ENCODE measurements at regions not wholly inside any gene's neighbourhood (a gene's known extent, or its start where the extent isn't known, plus 50 kb on each side); places are given as distances from the start of the nearest gene placed in this dataset.

DNA sequence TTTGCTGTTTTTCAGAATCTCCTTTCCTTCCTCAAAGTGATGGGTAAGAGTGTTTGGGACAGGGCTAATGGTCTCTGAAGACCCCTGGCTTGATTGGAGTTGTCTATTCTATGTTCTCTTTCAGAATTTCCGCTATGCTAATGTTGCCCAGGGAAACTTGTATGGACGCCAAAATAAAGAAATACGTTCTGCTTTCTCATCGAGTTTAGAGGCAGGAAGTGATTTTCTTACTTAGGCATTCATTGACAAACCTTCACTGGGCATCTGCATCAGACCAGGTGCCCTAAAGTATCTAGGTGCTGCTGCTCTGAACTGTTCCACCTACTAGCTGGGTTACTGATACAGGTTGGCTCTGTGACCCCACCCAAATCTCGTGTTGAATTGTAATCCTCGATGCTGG lies 787.9 kb upstream of the EEF2KMT start:
- Histone ChIP-seq H3K27ac (ENCODE audit: extremely low read depth, low read depth, low read length) (no peak overlapping the region), H3K4me3 (ENCODE audit: low read depth, low read length) (no peak overlapping the region), H3K9me3 (ENCODE audit: control insufficient read depth, insufficient read depth, low read depth, low read length) (no peaks in the 10 kb centered on the region), H3K36me3 (ENCODE audit: control insufficient read depth in 2 of 2, insufficient read depth in 1 of 2, low read length in 2 of 2) (no peaks in the 10 kb centered on the region), H3K4me1 (ENCODE audit: control insufficient read depth, insufficient read depth, low read length) (no peaks in the 10 kb centered on the region)
- POLR2A ChIA-PET: no interaction called here
- CTCF ChIA-PET: no interaction called here
- TF ChIP-seq BCL11B (tag by site-specific recombination; IDR thresholded peaks at IDR 0.05; ENCODE audit: low read depth): no peak
- no peak for TF ChIP-seq ZSCAN30 (tag by site-specific recombination; IDR thresholded peaks at IDR 0.05)

DNA sequence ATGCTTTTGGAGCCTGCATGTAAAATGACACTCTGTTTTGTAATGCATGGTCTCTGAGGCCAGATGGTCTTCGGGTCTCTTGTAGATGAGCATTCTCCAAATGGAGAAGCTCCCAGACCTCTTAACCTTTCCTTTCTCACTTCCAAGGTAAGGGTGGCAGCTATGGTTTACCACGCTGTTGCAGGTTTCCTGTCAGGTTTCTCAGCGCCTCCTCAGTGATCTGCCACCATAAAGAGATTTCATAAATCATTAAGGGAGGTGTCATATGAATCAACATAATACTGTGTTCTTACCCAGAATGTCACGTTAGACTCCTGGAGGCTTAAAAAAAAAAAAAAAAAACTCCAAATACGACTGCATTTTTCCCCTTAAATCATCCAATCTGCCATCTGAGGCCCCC lies 787.4 kb upstream of the EEF2KMT start:
- POLR2A ChIA-PET: no interaction called here
- H3K9me3 ChIP-seq (ENCODE audit: control insufficient read depth, insufficient read depth, low read depth, low read length): no peaks in the 10 kb centered on the region

DNA sequence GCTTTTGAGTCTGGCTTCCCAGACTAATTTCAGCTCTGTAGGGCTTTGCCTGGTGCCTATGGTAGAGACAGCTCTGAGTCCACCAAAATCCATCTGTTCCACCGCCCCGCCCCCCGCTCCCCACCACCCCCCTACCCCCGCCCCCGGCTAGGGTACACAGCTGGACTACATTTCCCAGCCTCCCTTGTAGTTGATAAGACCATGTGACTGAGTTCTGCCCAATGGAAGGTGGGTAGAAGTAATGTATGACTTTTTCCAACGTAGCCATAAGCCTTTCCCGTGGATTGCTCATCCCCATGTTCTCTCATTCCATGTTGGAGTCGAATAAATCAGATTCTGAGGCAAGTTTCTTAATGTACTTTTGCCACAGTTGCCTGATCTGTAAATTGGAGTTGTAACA lies 786.7 kb upstream of the EEF2KMT start:
- no peaks in the 10 kb centered on the region for H3K9me3 ChIP-seq (ENCODE audit: control insufficient read depth, insufficient read depth, low read depth, low read length)
- H3K4me3 ChIP-seq (ENCODE audit: low read depth, low read length): no peak overlapping the region
- ChIA-PET POLR2A (no interaction called here), CTCF (no interaction called here)
- TF ChIP-seq, protein P1, sequence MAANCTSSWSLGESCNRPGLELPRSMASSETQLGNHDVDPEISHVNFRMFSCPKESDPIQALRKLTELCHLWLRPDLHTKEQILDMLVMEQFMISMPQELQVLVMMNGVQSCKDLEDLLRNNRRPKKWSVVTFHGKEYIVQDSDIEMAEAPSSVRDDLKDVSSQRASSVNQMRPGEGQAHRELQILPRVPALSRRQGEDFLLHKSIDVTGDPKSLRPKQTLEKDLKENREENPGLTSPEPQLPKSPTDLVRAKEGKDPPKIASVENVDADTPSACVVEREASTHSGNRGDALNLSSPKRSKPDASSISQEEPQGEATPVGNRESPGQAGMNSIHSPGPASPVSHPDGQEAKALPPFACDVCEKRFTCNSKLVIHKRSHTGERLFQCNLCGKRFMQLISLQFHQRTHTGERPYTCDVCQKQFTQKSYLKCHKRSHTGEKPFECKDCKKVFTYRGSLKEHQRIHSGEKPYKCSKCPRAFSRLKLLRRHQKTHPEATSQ (tag by site-specific recombination; IDR thresholded peaks at IDR 0.05): no peak
- TF ChIP-seq ZNF169 (tag by site-specific recombination; IDR thresholded peaks at IDR 0.05) (no peak), ZNF155 (tag by site-specific recombination; IDR thresholded peaks at IDR 0.05) (no peak), ZNF274 (IDR thresholded peaks at IDR 0.05; ENCODE audit: low read length) (no peak), ZNF274 (tag by site-specific recombination; IDR thresholded peaks at IDR 0.05; ENCODE audit: borderline replicate concordance) (no peak), OSR2 (tag by site-specific recombination; IDR thresholded peaks at IDR 0.05) (no peak), EGR2 (tag by site-specific recombination; IDR thresholded peaks at IDR 0.05; ENCODE audit: low read depth) (no peak), ZNF23 (tag by site-specific recombination; IDR thresholded peaks at IDR 0.05; ENCODE audit: borderline replicate concordance) (no peak), SP7 (tag by site-specific recombination; IDR thresholded peaks at IDR 0.05) (no peak), ZNF701 (tag by site-specific recombination; IDR thresholded peaks at IDR 0.05) (no peak), GFI1B (tag by site-specific recombination; IDR thresholded peaks at IDR 0.05) (no peak)
- TF ChIP-seq, protein P2, sequence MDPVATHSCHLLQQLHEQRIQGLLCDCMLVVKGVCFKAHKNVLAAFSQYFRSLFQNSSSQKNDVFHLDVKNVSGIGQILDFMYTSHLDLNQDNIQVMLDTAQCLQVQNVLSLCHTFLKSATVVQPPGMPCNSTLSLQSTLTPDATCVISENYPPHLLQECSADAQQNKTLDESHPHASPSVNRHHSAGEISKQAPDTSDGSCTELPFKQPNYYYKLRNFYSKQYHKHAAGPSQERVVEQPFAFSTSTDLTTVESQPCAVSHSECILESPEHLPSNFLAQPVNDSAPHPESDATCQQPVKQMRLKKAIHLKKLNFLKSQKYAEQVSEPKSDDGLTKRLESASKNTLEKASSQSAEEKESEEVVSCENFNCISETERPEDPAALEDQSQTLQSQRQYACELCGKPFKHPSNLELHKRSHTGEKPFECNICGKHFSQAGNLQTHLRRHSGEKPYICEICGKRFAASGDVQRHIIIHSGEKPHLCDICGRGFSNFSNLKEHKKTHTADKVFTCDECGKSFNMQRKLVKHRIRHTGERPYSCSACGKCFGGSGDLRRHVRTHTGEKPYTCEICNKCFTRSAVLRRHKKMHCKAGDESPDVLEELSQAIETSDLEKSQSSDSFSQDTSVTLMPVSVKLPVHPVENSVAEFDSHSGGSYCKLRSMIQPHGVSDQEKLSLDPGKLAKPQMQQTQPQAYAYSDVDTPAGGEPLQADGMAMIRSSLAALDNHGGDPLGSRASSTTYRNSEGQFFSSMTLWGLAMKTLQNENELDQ (tag by site-specific recombination; IDR thresholded peaks at IDR 0.05; ENCODE audit: low read depth): no peak
- TF ChIP-seq, protein P3, sequence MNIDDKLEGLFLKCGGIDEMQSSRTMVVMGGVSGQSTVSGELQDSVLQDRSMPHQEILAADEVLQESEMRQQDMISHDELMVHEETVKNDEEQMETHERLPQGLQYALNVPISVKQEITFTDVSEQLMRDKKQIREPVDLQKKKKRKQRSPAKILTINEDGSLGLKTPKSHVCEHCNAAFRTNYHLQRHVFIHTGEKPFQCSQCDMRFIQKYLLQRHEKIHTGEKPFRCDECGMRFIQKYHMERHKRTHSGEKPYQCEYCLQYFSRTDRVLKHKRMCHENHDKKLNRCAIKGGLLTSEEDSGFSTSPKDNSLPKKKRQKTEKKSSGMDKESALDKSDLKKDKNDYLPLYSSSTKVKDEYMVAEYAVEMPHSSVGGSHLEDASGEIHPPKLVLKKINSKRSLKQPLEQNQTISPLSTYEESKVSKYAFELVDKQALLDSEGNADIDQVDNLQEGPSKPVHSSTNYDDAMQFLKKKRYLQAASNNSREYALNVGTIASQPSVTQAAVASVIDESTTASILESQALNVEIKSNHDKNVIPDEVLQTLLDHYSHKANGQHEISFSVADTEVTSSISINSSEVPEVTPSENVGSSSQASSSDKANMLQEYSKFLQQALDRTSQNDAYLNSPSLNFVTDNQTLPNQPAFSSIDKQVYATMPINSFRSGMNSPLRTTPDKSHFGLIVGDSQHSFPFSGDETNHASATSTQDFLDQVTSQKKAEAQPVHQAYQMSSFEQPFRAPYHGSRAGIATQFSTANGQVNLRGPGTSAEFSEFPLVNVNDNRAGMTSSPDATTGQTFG (tag by site-specific recombination; IDR thresholded peaks at IDR 0.05; ENCODE audit: borderline replicate concordance): no peak
- TF ChIP-seq, protein P4, sequence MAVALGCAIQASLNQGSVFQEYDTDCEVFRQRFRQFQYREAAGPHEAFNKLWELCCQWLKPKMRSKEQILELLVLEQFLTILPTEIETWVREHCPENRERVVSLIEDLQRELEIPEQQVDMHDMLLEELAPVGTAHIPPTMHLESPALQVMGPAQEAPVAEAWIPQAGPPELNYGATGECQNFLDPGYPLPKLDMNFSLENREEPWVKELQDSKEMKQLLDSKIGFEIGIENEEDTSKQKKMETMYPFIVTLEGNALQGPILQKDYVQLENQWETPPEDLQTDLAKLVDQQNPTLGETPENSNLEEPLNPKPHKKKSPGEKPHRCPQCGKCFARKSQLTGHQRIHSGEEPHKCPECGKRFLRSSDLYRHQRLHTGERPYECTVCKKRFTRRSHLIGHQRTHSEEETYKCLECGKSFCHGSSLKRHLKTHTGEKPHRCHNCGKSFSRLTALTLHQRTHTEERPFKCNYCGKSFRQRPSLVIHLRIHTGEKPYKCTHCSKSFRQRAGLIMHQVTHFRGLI (tag by site-specific recombination; IDR thresholded peaks at IDR 0.05): no peak
- H3K27ac ChIP-seq (ENCODE audit: extremely low read depth, low read depth, low read length): no peak overlapping the region
- no peaks in the 10 kb centered on the region for H3K36me3 ChIP-seq (ENCODE audit: control insufficient read depth in 2 of 2, insufficient read depth in 1 of 2, low read length in 2 of 2)
- H3K4me1 ChIP-seq (ENCODE audit: control insufficient read depth, insufficient read depth, low read length): no peaks in the 10 kb centered on the region

More for the DNA sequence above, 787.4 kb upstream of the EEF2KMT start:
- no peaks in the 10 kb centered on the region for H3K4me1 ChIP-seq (ENCODE audit: control insufficient read depth, insufficient read depth, low read length)
- CTCF ChIA-PET: no interaction called here
- H3K36me3 ChIP-seq (ENCODE audit: control insufficient read depth in 2 of 2, insufficient read depth in 1 of 2, low read length in 2 of 2): no peaks in the 10 kb centered on the region
- no peak overlapping the region for H3K4me3 ChIP-seq (ENCODE audit: low read depth, low read length)
- H3K27ac ChIP-seq (ENCODE audit: extremely low read depth, low read depth, low read length): no peak overlapping the region
- TF ChIP-seq, protein P5, sequence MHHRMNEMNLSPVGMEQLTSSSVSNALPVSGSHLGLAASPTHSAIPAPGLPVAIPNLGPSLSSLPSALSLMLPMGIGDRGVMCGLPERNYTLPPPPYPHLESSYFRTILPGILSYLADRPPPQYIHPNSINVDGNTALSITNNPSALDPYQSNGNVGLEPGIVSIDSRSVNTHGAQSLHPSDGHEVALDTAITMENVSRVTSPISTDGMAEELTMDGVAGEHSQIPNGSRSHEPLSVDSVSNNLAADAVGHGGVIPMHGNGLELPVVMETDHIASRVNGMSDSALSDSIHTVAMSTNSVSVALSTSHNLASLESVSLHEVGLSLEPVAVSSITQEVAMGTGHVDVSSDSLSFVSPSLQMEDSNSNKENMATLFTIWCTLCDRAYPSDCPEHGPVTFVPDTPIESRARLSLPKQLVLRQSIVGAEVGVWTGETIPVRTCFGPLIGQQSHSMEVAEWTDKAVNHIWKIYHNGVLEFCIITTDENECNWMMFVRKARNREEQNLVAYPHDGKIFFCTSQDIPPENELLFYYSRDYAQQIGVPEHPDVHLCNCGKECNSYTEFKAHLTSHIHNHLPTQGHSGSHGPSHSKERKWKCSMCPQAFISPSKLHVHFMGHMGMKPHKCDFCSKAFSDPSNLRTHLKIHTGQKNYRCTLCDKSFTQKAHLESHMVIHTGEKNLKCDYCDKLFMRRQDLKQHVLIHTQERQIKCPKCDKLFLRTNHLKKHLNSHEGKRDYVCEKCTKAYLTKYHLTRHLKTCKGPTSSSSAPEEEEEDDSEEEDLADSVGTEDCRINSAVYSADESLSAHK (tag by site-specific recombination; IDR thresholded peaks at IDR 0.05): no peak
- no peak for TF ChIP-seq IKZF3 (tag by site-specific recombination; IDR thresholded peaks at IDR 0.05)

Data from HEK293 (cell line).